IPS-11a (cell line): ENCODE measurements at regions not wholly inside any gene's neighbourhood (a gene's known extent, or its start where the extent isn't known, plus 50 kb on each side); places are given as distances from the start of the nearest gene placed in this dataset.

ENCODE experiments used
- H3K4me3 ChIP-seq: one replicate; pipeline ENCODE4 v1.5.1; 2013; ENCODE audit warnings: low read depth, low read length, control low read depth

GRCh38 chr14:81829447-81829846, 295.8 kb upstream of the SEL1L start:
- no peak overlapping the region for H3K4me3 ChIP-seq

GRCh38 chr14:81831128-81831820, 297.6 kb upstream of the SEL1L start:
- H3K4me3 ChIP-seq, result no peak overlapping the region

GRCh38 chr14:81834308-81834707, 300.7 kb upstream of the SEL1L start:
- no peak overlapping the region for H3K4me3 ChIP-seq

- no peak overlapping the region for H3K4me3 ChIP-seq
Observed at GRCh38 chr14:81837304-81837703, 303.7 kb upstream of the SEL1L start.

- H3K4me3 ChIP-seq, result no peak overlapping the region
Observed at GRCh38 chr14:81839056-81839455, 305.4 kb upstream of the SEL1L start.

GRCh38 chr14:81841346-81841745, 307.7 kb upstream of the SEL1L start:
- no peak overlapping the region for H3K4me3 ChIP-seq

- no peak overlapping the region for H3K4me3 ChIP-seq
Observed at GRCh38 chr14:81849714-81850113, 316.1 kb upstream of the SEL1L start.

GRCh38 chr14:81855007-81855406, 321.4 kb upstream of the SEL1L start:
- H3K4me3 ChIP-seq, result no peak overlapping the region

GRCh38 chr14:81859046-81859445, 325.4 kb upstream of the SEL1L start:
- H3K4me3 ChIP-seq, result no peak overlapping the region

GRCh38 chr14:81868172-81868571, 334.5 kb upstream of the SEL1L start:
- H3K4me3 ChIP-seq, result no peak overlapping the region

GRCh38 chr14:81871706-81872105, 338.1 kb upstream of the SEL1L start:
- no peak overlapping the region for H3K4me3 ChIP-seq

- H3K4me3 ChIP-seq, result no peak overlapping the region
Observed at GRCh38 chr14:81884382-81884781, 350.7 kb upstream of the SEL1L start.

GRCh38 chr14:81886588-81886987, 352.9 kb upstream of the SEL1L start:
- no peak overlapping the region for H3K4me3 ChIP-seq

- H3K4me3 ChIP-seq, result no peak overlapping the region
Observed at GRCh38 chr14:81889529-81889928, 355.9 kb upstream of the SEL1L start.

- H3K4me3 ChIP-seq, result no peak overlapping the region
Observed at GRCh38 chr14:81890020-81890419, 356.4 kb upstream of the SEL1L start.

- H3K4me3 ChIP-seq, result no peak overlapping the region
Observed at GRCh38 chr14:81903477-81903876, 369.8 kb upstream of the SEL1L start.

- H3K4me3 ChIP-seq, result no peak overlapping the region
Observed at GRCh38 chr14:81927070-81927469, 393.4 kb upstream of the SEL1L start.

- H3K4me3 ChIP-seq, result no peak overlapping the region
Observed at GRCh38 chr14:81931828-81932227, 398.2 kb upstream of the SEL1L start.

GRCh38 chr14:81936348-81936747, 402.7 kb upstream of the SEL1L start:
- no peak overlapping the region for H3K4me3 ChIP-seq

- H3K4me3 ChIP-seq, result no peak overlapping the region
Observed at GRCh38 chr14:81936902-81937301, 403.2 kb upstream of the SEL1L start.

GRCh38 chr14:81938341-81938740, 404.7 kb upstream of the SEL1L start:
- H3K4me3 ChIP-seq, result no peak overlapping the region

GRCh38 chr14:81940651-81941050, 407.0 kb upstream of the SEL1L start:
- no peak overlapping the region for H3K4me3 ChIP-seq

- no peak overlapping the region for H3K4me3 ChIP-seq
Observed at GRCh38 chr14:81942071-81942470, 408.4 kb upstream of the SEL1L start.
